Posterior vena cava (tissue), 2 donors: ENCODE measurements at regions not wholly inside any gene's neighbourhood (a gene's known extent, or its start where the extent isn't known, plus 50 kb on each side); places are given as distances from the start of the nearest gene placed in this dataset.
"Not testable (repeated sequence)": the region's sequence is repeated elsewhere in the genome, so short reads cannot be mapped to it uniquely, and the experiment has no call there.

Experiments
- DNase-seq: peaks from one replicate; pipeline ENCODE4 v3.0.0-alpha.2; 2020; ENCODE audit warnings: low spot score
- intact Hi-C, 2 donors: fragments of 100-400 bp; cut with DNase I; formaldehyde crosslinking; loops; one replicate each; pipeline versions ENCODE4 v1.14.1 to v1.14.2; 2022 to 2023
- donor health status: DM: yes; HTN: yes; CAD: no.
- donor health status: DM: yes; HTN: yes; CAD: no.

GRCh38 chr1:192513697-192514096 lies 61.9 kb upstream of the RGS1 start:
- intact Hi-C loops: no loop called here

GRCh38 chr1:192516776-192517297 lies 58.7 kb upstream of the RGS1 start:
- intact Hi-C loops: no loop called here

More at GRCh38 chr1:192513697-192514096, 61.9 kb upstream of the RGS1 start:
- no peak for DNase-seq

DNA sequence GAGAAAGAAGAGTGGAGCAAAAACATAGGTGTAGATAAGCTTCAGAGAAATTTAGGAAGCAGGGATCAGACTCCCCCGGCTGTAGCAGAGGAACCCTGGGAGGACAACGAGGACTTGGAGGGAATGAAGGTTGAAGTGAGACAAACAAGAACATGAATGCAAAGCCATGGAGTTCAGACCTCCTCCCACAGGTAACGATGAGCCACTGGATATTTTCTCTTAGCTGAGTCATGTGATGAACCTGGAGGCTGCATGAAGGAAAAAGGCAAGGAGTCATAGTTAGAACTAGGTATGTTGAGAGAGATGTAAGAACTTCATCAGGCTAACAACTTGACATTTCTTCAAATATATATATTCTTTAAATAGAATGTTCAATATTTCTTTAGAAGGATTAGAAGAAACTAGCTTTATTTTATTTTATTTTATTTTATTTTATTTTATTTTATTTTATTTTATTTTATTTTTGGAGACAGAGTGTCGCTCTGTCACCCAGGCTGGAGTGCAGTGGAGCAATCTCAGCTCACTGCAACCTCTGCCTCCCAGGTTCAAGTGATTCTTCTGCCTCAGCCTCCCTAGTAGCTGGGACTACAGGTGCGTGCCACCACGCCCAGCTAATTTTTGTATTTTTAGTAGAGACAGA lies 57.7 kb upstream of the RGS1 start:
- intact Hi-C loops, DNase-seq: not testable (repeated sequence)

More at GRCh38 chr1:192516776-192517297, 58.7 kb upstream of the RGS1 start:
- DNase-seq: no peak

DNA sequence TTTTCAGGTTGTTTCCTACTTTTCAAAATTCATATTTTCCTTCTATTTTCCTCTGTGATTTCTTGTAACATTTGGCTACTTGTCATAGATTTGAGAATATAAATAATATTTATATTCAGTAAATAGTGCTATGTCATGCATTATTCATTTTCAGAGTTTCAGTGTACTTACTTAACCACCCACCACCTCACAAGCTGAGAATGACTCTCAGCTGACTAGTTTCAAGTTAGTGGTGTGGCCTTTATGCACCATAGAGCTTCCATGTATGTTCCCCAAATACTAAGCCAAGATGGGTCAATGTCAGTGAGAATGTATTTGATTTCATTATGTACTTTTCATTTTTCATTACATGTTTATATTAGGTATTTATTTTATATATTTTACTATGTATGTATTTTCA lies 56.9 kb upstream of the RGS1 start:
- intact Hi-C loops: no loop called here
- no peak for DNase-seq

GRCh38 chr1:192521734-192522133 lies 53.8 kb upstream of the RGS1 start:
- intact Hi-C loops: no loop called here
- no peak for DNase-seq

GRCh38 chr1:192522673-192523072 lies 52.9 kb upstream of the RGS1 start:
- intact Hi-C loops: no loop called here
- DNase-seq: no peak

DNA sequence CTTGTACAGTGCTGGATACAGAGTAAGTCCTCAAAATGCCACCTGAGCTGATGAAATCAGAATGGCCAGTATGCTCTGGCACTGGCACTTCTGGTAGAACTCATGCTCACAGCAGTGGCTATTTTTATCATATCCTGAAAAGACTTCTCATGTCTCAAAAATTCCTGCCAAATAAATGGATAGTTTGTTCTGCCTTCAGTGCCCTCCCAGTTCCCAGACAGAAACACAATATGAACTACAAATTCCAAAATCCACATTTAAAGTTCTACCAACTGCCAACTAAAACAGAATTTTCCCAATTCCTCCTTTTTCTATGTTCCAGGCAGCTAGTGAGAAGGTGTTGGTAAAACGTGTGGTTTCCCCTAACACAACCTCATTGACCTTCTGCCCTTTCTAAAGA lies 51.4 kb upstream of the RGS1 start:
- no peak for DNase-seq
- intact Hi-C loops: no loop called here
